ENCODE measurements at regions not wholly inside any gene's neighbourhood (a gene's known extent, or its start where the extent isn't known, plus 50 kb on each side); places are given as distances from the start of the nearest gene placed in this dataset.

- Histone ChIP-seq H3K27ac (ENCODE audit: low read depth in 2 of 2, low read length in 1 of 2) (no peak overlapping the region), H3K36me3 (ENCODE audit: control insufficient read depth in 2 of 2, insufficient read depth in 2 of 2, low read length in 1 of 2) (no peaks in the 10 kb centered on the region), H3K4me3 (ENCODE audit: low read depth in 1 of 2, low read length in 2 of 2) (no peak overlapping the region), H3K9me3 (ENCODE audit: control insufficient read depth in 2 of 2, insufficient read depth in 1 of 2, low read depth in 1 of 2, low read length in 1 of 2) (peaks cover 0 to 3% of the 10 kb centered on the region in 2 donors), H3K27me3 (ENCODE audit: control insufficient read depth in 1 of 2, insufficient read depth in 2 of 2, low read length in 2 of 2) (no peaks in the 10 kb centered on the region), H3K4me1 (ENCODE audit: control insufficient read depth in 2 of 2, insufficient read depth in 2 of 2, low read length in 1 of 2) (no peaks in the 10 kb centered on the region)
- 70 to 72% methylated on average over 4 of the region's 4 CpGs for WGBS, 2 donors
These were observed 315.7 kb downstream of the TMEM121 start for GRCh38 chr14:105842105-105842504.

GRCh38 chr14:105843444-105844046 is 317.2 kb downstream of the TMEM121 start:
- Histone ChIP-seq H3K27ac (ENCODE audit: low read depth in 2 of 2, low read length in 1 of 2) (no peak overlapping the region), H3K4me1 (ENCODE audit: control insufficient read depth in 2 of 2, insufficient read depth in 2 of 2, low read length in 1 of 2) (no peaks in the 10 kb centered on the region), H3K36me3 (ENCODE audit: control insufficient read depth in 2 of 2, insufficient read depth in 2 of 2, low read length in 1 of 2) (no peaks in the 10 kb centered on the region), H3K4me3 (ENCODE audit: low read depth in 1 of 2, low read length in 2 of 2) (no peak overlapping the region), H3K9me3 (ENCODE audit: control insufficient read depth in 2 of 2, insufficient read depth in 1 of 2, low read depth in 1 of 2, low read length in 1 of 2) (peaks cover 0 to 3% of the 10 kb centered on the region in 2 donors), H3K27me3 (ENCODE audit: control insufficient read depth in 1 of 2, insufficient read depth in 2 of 2, low read length in 2 of 2) (no peaks in the 10 kb centered on the region)
- 68 to 70% methylated on average over 13 of the region's 13 CpGs for WGBS, 2 donors

- Histone ChIP-seq H3K4me1 (ENCODE audit: control insufficient read depth in 2 of 2, insufficient read depth in 2 of 2, low read length in 1 of 2) (no peaks in the 10 kb centered on the region), H3K27me3 (ENCODE audit: control insufficient read depth in 1 of 2, insufficient read depth in 2 of 2, low read length in 2 of 2) (no peaks in the 10 kb centered on the region), H3K4me3 (ENCODE audit: low read depth in 1 of 2, low read length in 2 of 2) (no peak overlapping the region), H3K27ac (ENCODE audit: low read depth in 2 of 2, low read length in 1 of 2) (no peak overlapping the region), H3K36me3 (ENCODE audit: control insufficient read depth in 2 of 2, insufficient read depth in 2 of 2, low read length in 1 of 2) (no peaks in the 10 kb centered on the region), H3K9me3 (ENCODE audit: control insufficient read depth in 2 of 2, insufficient read depth in 1 of 2, low read depth in 1 of 2, low read length in 1 of 2) (peaks cover 0 to 3% of the 10 kb centered on the region in 2 donors)
- 88 to 91% methylated on average over 16 of the region's 16 CpGs for WGBS, 2 donors
These were observed 317.8 kb downstream of the TMEM121 start for GRCh38 chr14:105844047-105844630.

GRCh38 chr14:105844810-105845724 is 318.7 kb downstream of the TMEM121 start:
- no peaks in the 10 kb centered on the region for H3K27me3 ChIP-seq (ENCODE audit: control insufficient read depth in 1 of 2, insufficient read depth in 2 of 2, low read length in 2 of 2)
- H3K4me3 ChIP-seq (ENCODE audit: low read depth in 1 of 2, low read length in 2 of 2), result no peak overlapping the region
- no peaks in the 10 kb centered on the region for H3K9me3 ChIP-seq (ENCODE audit: control insufficient read depth in 2 of 2, insufficient read depth in 1 of 2, low read depth in 1 of 2, low read length in 1 of 2)
- no peaks in the 10 kb centered on the region for H3K36me3 ChIP-seq (ENCODE audit: control insufficient read depth in 2 of 2, insufficient read depth in 2 of 2, low read length in 1 of 2)
- H3K4me1 ChIP-seq (ENCODE audit: control insufficient read depth in 2 of 2, insufficient read depth in 2 of 2, low read length in 1 of 2), result no peaks in the 10 kb centered on the region
- no peak overlapping the region for H3K27ac ChIP-seq (ENCODE audit: low read depth in 2 of 2, low read length in 1 of 2)
- 83 to 86% methylated on average over 17 to 18 of the region's 18 CpGs for WGBS, 2 donors

GRCh38 chr14:105845725-105846309 is 319.4 kb downstream of the TMEM121 start:
- Histone ChIP-seq H3K36me3 (ENCODE audit: control insufficient read depth in 2 of 2, insufficient read depth in 2 of 2, low read length in 1 of 2) (no peaks in the 10 kb centered on the region), H3K9me3 (ENCODE audit: control insufficient read depth in 2 of 2, insufficient read depth in 1 of 2, low read depth in 1 of 2, low read length in 1 of 2) (no peaks in the 10 kb centered on the region), H3K27ac (ENCODE audit: low read depth in 2 of 2, low read length in 1 of 2) (no peak overlapping the region), H3K4me3 (ENCODE audit: low read depth in 1 of 2, low read length in 2 of 2) (no peak overlapping the region), H3K27me3 (ENCODE audit: control insufficient read depth in 1 of 2, insufficient read depth in 2 of 2, low read length in 2 of 2) (no peaks in the 10 kb centered on the region), H3K4me1 (ENCODE audit: control insufficient read depth in 2 of 2, insufficient read depth in 2 of 2, low read length in 1 of 2) (no peaks in the 10 kb centered on the region)
- 81 to 84% methylated on average over 10 of the region's 10 CpGs for WGBS, 2 donors

- no peak overlapping the region for H3K27ac ChIP-seq (ENCODE audit: low read depth in 2 of 2, low read length in 1 of 2)
- H3K27me3 ChIP-seq (ENCODE audit: control insufficient read depth in 1 of 2, insufficient read depth in 2 of 2, low read length in 2 of 2), result no peaks in the 10 kb centered on the region
- no peaks in the 10 kb centered on the region for H3K9me3 ChIP-seq (ENCODE audit: control insufficient read depth in 2 of 2, insufficient read depth in 1 of 2, low read depth in 1 of 2, low read length in 1 of 2)
- WGBS, 2 donors, result 86% methylated on average over 5 of the region's 5 CpGs
- no peaks in the 10 kb centered on the region for H3K4me1 ChIP-seq (ENCODE audit: control insufficient read depth in 2 of 2, insufficient read depth in 2 of 2, low read length in 1 of 2)
- H3K36me3 ChIP-seq (ENCODE audit: control insufficient read depth in 2 of 2, insufficient read depth in 2 of 2, low read length in 1 of 2), result no peaks in the 10 kb centered on the region
- H3K4me3 ChIP-seq (ENCODE audit: low read depth in 1 of 2, low read length in 2 of 2), result no peak overlapping the region
These were observed 319.9 kb downstream of the TMEM121 start for GRCh38 chr14:105846312-105846711.

GRCh38 chr14:105847400-105847799 is 321.0 kb downstream of the TMEM121 start:
- no peak overlapping the region for H3K27ac ChIP-seq (ENCODE audit: low read depth in 2 of 2, low read length in 1 of 2)
- H3K27me3 ChIP-seq (ENCODE audit: control insufficient read depth in 1 of 2, insufficient read depth in 2 of 2, low read length in 2 of 2), result no peaks in the 10 kb centered on the region
- no peaks in the 10 kb centered on the region for H3K36me3 ChIP-seq (ENCODE audit: control insufficient read depth in 2 of 2, insufficient read depth in 2 of 2, low read length in 1 of 2)
- H3K4me3 ChIP-seq (ENCODE audit: low read depth in 1 of 2, low read length in 2 of 2), result no peak overlapping the region
- H3K9me3 ChIP-seq (ENCODE audit: control insufficient read depth in 2 of 2, insufficient read depth in 1 of 2, low read depth in 1 of 2, low read length in 1 of 2), result no peaks in the 10 kb centered on the region
- 87 to 93% methylated on average over 14 of the region's 14 CpGs for WGBS, 2 donors
- no peaks in the 10 kb centered on the region for H3K4me1 ChIP-seq (ENCODE audit: control insufficient read depth in 2 of 2, insufficient read depth in 2 of 2, low read length in 1 of 2)

- H3K4me3 ChIP-seq (ENCODE audit: low read depth in 1 of 2, low read length in 2 of 2), result no peak overlapping the region
- H3K36me3 ChIP-seq (ENCODE audit: control insufficient read depth in 2 of 2, insufficient read depth in 2 of 2, low read length in 1 of 2), result no peaks in the 10 kb centered on the region
- no peak overlapping the region for H3K27ac ChIP-seq (ENCODE audit: low read depth in 2 of 2, low read length in 1 of 2)
- no peaks in the 10 kb centered on the region for H3K27me3 ChIP-seq (ENCODE audit: control insufficient read depth in 1 of 2, insufficient read depth in 2 of 2, low read length in 2 of 2)
- H3K4me1 ChIP-seq (ENCODE audit: control insufficient read depth in 2 of 2, insufficient read depth in 2 of 2, low read length in 1 of 2), result no peaks in the 10 kb centered on the region
- H3K9me3 ChIP-seq (ENCODE audit: control insufficient read depth in 2 of 2, insufficient read depth in 1 of 2, low read depth in 1 of 2, low read length in 1 of 2), result no peaks in the 10 kb centered on the region
- WGBS, 2 donors, result 64% methylated on average over 2 of the region's 2 CpGs
These were observed 322.2 kb downstream of the TMEM121 start for GRCh38 chr14:105848570-105848969.

- WGBS, 2 donors, result 73 to 79% methylated on average over 9 to 11 of the region's 11 CpGs
- H3K27me3 ChIP-seq (ENCODE audit: control insufficient read depth in 1 of 2, insufficient read depth in 2 of 2, low read length in 2 of 2), result no peaks in the 10 kb centered on the region
These were observed 323.7 kb downstream of the TMEM121 start for GRCh38 chr14:105849933-105850626.

More at GRCh38 chr14:105849933-105850626, 323.7 kb downstream of the TMEM121 start:
- H3K9me3 ChIP-seq (ENCODE audit: control insufficient read depth in 2 of 2, insufficient read depth in 1 of 2, low read depth in 1 of 2, low read length in 1 of 2), result no peaks in the 10 kb centered on the region
- no peak overlapping the region for H3K27ac ChIP-seq (ENCODE audit: low read depth in 2 of 2, low read length in 1 of 2)
- H3K4me1 ChIP-seq (ENCODE audit: control insufficient read depth in 2 of 2, insufficient read depth in 2 of 2, low read length in 1 of 2), result no peaks in the 10 kb centered on the region
- no peak overlapping the region for H3K4me3 ChIP-seq (ENCODE audit: low read depth in 1 of 2, low read length in 2 of 2)
- no peaks in the 10 kb centered on the region for H3K36me3 ChIP-seq (ENCODE audit: control insufficient read depth in 2 of 2, insufficient read depth in 2 of 2, low read length in 1 of 2)
